Lower lobe of right lung (tissue), 2 donors: ENCODE measurements at regions not wholly inside any gene's neighbourhood (a gene's known extent, or its start where the extent isn't known, plus 50 kb on each side); places are given as distances from the start of the nearest gene placed in this dataset.

Experiments used
- ATAC-seq, 2 donors: fragments of 200-7000 bp; cut with Tn5 transposase; one replicate each; pipeline ENCODE4 v1.9.1; 2020 to 2022; ENCODE audit warnings: mild to moderate bottlenecking in 2 of 2, moderate library complexity in 2 of 2
- DNase-seq: peaks from one replicate; pipeline ENCODE4 v3.0.0-alpha.2; 2020
- H3K27ac ChIP-seq: fragments of 200-600 bp; one replicate; pipeline ENCODE4 v1.8.0; 2022
- H3K27me3 ChIP-seq: fragments of 200-600 bp; one replicate; pipeline ENCODE4 v1.8.0; 2022; ENCODE audit warnings: low read depth
- H3K36me3 ChIP-seq: fragments of 200-600 bp; one replicate; pipeline ENCODE4 v1.8.0; 2022; ENCODE audit warnings: mild to moderate bottlenecking
- H3K4me1 ChIP-seq: fragments of 200-600 bp; one replicate; pipeline ENCODE4 v1.8.0; 2022
- H3K4me3 ChIP-seq: fragments of 200-600 bp; one replicate; pipeline ENCODE4 v1.8.0; 2022; ENCODE audit warnings: mild to moderate bottlenecking
- H3K9me3 ChIP-seq: fragments of 200-600 bp; one replicate; pipeline ENCODE4 v1.8.0; 2022
- intact Hi-C: fragments of 100-400 bp; cut with DNase I; formaldehyde crosslinking; loops from one replicate; pipeline ENCODE4 v1.11.0; 2022
- TF ChIP-seq, protein P1 (sequence below): fragments of 200-600 bp; IDR thresholded peaks from one replicate; pipeline ENCODE4 v1.8.0; 2022; ENCODE audit warnings: antibody characterized with exemption, mild to moderate bottlenecking
- donor health status: DM: no; HTN: yes; CAD: no; lungs with severe emphysema.

GRCh38 chr3:95184038-95184437 is 1121.2 kb downstream of the NSUN3 start:
- no peak overlapping the region for H3K27ac ChIP-seq
- DNase-seq, result no peak
- TF ChIP-seq, protein P1, sequence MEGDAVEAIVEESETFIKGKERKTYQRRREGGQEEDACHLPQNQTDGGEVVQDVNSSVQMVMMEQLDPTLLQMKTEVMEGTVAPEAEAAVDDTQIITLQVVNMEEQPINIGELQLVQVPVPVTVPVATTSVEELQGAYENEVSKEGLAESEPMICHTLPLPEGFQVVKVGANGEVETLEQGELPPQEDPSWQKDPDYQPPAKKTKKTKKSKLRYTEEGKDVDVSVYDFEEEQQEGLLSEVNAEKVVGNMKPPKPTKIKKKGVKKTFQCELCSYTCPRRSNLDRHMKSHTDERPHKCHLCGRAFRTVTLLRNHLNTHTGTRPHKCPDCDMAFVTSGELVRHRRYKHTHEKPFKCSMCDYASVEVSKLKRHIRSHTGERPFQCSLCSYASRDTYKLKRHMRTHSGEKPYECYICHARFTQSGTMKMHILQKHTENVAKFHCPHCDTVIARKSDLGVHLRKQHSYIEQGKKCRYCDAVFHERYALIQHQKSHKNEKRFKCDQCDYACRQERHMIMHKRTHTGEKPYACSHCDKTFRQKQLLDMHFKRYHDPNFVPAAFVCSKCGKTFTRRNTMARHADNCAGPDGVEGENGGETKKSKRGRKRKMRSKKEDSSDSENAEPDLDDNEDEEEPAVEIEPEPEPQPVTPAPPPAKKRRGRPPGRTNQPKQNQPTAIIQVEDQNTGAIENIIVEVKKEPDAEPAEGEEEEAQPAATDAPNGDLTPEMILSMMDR, result no peak
- no peaks in the 10 kb centered on the region for H3K36me3 ChIP-seq
- ATAC-seq, result no peak
- no peaks in the 10 kb centered on the region for H3K27me3 ChIP-seq
- no peaks in the 10 kb centered on the region for H3K9me3 ChIP-seq
- no peaks in the 10 kb centered on the region for H3K4me1 ChIP-seq
- intact Hi-C loops, result no loop called here
- no peak overlapping the region for H3K4me3 ChIP-seq

GRCh38 chr3:95189348-95189747 is 1126.5 kb downstream of the NSUN3 start:
- Histone ChIP-seq H3K9me3 (no peaks in the 10 kb centered on the region), H3K27ac (no peak overlapping the region), H3K36me3 (no peaks in the 10 kb centered on the region), H3K4me3 (no peak overlapping the region), H3K4me1 (no peaks in the 10 kb centered on the region), H3K27me3 (no peaks in the 10 kb centered on the region)
- intact Hi-C loops, result no loop called here
- DNase-seq, result no peak
- ATAC-seq, result no peak
- TF ChIP-seq, protein P1, result no peak

- no peak for DNase-seq
- H3K9me3 ChIP-seq, result no peaks in the 10 kb centered on the region
- no peak overlapping the region for H3K4me3 ChIP-seq
- no peaks in the 10 kb centered on the region for H3K27me3 ChIP-seq
- no peak for ATAC-seq
- intact Hi-C loops, result no loop called here
- H3K27ac ChIP-seq, result no peak overlapping the region
- TF ChIP-seq, protein P1, result no peak
- no peaks in the 10 kb centered on the region for H3K4me1 ChIP-seq
- no peaks in the 10 kb centered on the region for H3K36me3 ChIP-seq
Observed at GRCh38 chr3:95197661-95198060, 1134.8 kb downstream of the NSUN3 start.

- ATAC-seq, result no peak
- Histone ChIP-seq H3K27ac (no peak overlapping the region), H3K4me1 (no peaks in the 10 kb centered on the region), H3K27me3 (no peaks in the 10 kb centered on the region), H3K9me3 (no peaks in the 10 kb centered on the region), H3K4me3 (no peak overlapping the region), H3K36me3 (no peaks in the 10 kb centered on the region)
- no peak for DNase-seq
- TF ChIP-seq, protein P1, result no peak
- intact Hi-C loops, result no loop called here
Observed at GRCh38 chr3:95200384-95200783, 1137.5 kb downstream of the NSUN3 start.

DNA sequence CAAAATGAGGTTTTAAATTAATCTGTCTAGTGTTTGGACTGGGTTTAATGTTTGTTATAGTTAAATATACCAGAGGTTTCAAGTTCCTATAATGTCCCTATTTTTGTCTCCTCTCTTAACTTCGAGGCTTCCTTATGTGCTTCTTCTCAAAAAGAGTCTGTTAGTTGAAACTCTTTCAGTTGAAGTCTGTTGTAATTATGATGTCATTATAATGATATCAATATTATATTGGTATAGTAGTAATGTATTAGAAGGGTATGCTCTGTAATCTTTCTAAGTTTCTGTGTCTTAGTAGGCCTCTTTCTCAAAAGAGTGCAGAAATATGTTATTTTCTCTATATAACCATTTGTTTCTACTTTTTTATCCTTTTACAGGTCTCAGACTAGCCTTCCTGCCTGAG is 1148.0 kb downstream of the NSUN3 start:
- Histone ChIP-seq H3K27me3 (no peaks in the 10 kb centered on the region), H3K36me3 (no peaks in the 10 kb centered on the region), H3K27ac (no peak overlapping the region), H3K9me3 (no peaks in the 10 kb centered on the region), H3K4me1 (no peaks in the 10 kb centered on the region), H3K4me3 (no peak overlapping the region)
- TF ChIP-seq, protein P1, result no peak
- intact Hi-C loops, result no loop called here
- ATAC-seq, result no peak
- no peak for DNase-seq

DNA sequence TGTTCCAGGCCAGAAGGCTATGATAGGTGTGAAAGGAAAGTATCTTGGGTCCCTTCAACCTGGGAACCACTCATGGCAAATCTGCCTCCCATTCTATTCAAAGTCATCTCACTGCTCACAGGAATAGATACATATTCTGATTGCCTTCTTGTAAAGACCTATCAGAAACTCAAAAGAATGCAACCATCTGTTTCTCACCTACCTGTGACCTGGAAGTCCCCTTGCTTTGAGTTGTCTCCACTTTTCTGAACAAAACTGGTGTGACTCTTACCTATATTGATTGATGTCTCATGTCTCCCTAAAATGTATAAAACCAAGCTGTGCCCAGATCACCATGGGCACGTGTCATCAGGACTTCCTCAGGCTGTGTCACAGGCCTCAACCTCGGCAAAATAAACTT is 1149.3 kb downstream of the NSUN3 start:
- Histone ChIP-seq H3K4me1 (no peaks in the 10 kb centered on the region), H3K4me3 (no peak overlapping the region), H3K27me3 (no peaks in the 10 kb centered on the region), H3K36me3 (no peaks in the 10 kb centered on the region), H3K27ac (no peak overlapping the region), H3K9me3 (peaks cover 2% of the 10 kb centered on the region)
- ATAC-seq (no peak), DNase-seq (no peak)
- intact Hi-C loops, result no loop called here
- TF ChIP-seq, protein P1, result no peak
